HUES48 (cell line): ENCODE measurements at regions not wholly inside any gene's neighbourhood (a gene's known extent, or its start where the extent isn't known, plus 50 kb on each side); places are given as distances from the start of the nearest gene placed in this dataset.
"Not testable (repeated sequence)": the region's sequence is repeated elsewhere in the genome, so short reads cannot be mapped to it uniquely, and the experiment has no call there.

Source experiments
- H3K27ac ChIP-seq: one replicate; pipeline ENCODE4 v1.7.0; 2013; ENCODE audit warnings: low read depth, low read length, inconsistent platforms
- H3K27me3 ChIP-seq: 2 replicates; pipeline ENCODE4 v1.6.1; 2013; ENCODE audit warnings: mild to moderate bottlenecking, low read length; ENCODE audit not compliant: control insufficient read depth, insufficient read depth
- H3K36me3 ChIP-seq: 2 replicates; pipeline ENCODE4 v1.6.1; 2013; ENCODE audit warnings: low read length; ENCODE audit not compliant: control insufficient read depth, insufficient read depth
- H3K4me1 ChIP-seq: 2 replicates; pipeline ENCODE4 v1.6.1; 2013; ENCODE audit warnings: mild to moderate bottlenecking, low read length; ENCODE audit not compliant: control insufficient read depth, insufficient read depth
- H3K4me3 ChIP-seq: 2 replicates; pipeline ENCODE4 v1.5.1; 2013; ENCODE audit warnings: mild to moderate bottlenecking, low read depth, low read length
- H3K9ac ChIP-seq: 2 replicates; pipeline ENCODE4 v1.6.1; 2013; ENCODE audit warnings: mild to moderate bottlenecking, low read depth, low read length, moderate library complexity
- H3K9me3 ChIP-seq: 2 replicates; pipeline ENCODE4 v1.6.1; 2013; ENCODE audit warnings: low read length; ENCODE audit not compliant: control insufficient read depth, insufficient read depth

GRCh38 chr22:47615051-47615450 is 852.6 kb downstream of the TBC1D22A start:
- Histone ChIP-seq H3K27ac (no peak overlapping the region), H3K36me3 (no peaks in the 10 kb centered on the region), H3K9me3 (peaks cover 23% of the 10 kb centered on the region; the same call in 1 of the 2 replicates), H3K4me3 (no peak overlapping the region), H3K27me3 (no peaks in the 10 kb centered on the region), H3K9ac (no peak overlapping the region), H3K4me1 (no peaks in the 10 kb centered on the region)

- Histone ChIP-seq H3K36me3 (no peaks in the 10 kb centered on the region), H3K4me1 (no peaks in the 10 kb centered on the region), H3K9ac (no peak overlapping the region), H3K9me3 (peaks cover 27% of the 10 kb centered on the region; the same call in 1 of the 2 replicates), H3K27ac (no peak overlapping the region), H3K4me3 (no peak overlapping the region), H3K27me3 (no peaks in the 10 kb centered on the region)
Observed at GRCh38 chr22:47613606-47614350, 851.3 kb downstream of the TBC1D22A start.

DNA sequence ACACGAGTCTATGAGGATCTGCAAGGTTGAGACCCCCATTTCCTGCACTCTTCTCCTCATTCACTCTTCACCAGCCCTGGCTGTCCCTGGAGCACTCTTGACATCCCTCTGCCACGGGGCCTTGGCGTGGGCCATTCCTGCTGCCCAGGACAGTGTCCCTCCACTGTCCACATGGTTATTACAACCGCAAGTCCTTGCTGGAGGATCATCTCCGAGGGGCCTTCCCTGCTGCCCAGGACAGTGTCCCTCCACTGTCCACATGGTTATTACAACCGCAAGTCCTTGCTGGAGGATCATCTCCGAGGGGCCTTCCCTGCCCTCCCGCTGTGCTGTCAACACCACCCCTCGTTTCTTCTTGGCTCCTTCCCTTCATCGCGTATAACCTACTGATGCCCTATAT is 850.7 kb downstream of the TBC1D22A start:
- H3K27me3 ChIP-seq, result not testable (repeated sequence)
- H3K9me3 ChIP-seq, result peaks cover 32% of the 10 kb centered on the region; the same call in 1 of the 2 replicates

DNA sequence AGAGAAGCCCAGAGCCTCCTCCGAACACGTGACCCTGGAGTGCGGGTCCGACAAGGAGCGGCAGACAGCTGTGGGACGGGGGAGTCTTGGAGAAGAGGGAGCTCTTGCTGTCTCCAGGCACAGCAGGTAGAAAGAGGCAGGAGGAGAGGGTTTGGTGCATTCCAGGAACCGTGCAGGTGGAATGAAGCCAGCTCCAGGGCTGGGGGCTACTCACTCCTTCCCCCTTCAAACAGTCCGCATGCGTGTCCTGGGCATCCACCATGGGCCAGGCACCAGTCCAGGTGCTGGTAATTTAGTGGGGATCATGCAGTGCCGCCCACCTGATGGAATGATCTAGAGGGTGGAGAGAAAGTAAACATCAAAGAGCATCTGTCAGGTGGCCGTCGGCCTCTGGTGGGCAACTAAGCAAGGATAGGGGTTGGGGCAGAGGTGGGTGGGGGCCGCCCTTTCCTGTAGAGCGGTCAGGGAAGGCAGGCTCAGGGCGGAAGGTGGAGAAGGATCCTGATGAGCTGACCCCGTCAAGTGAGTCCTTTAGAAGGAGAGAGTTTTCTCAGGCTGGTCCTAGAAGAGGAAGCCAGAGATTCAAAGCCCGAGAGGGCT is 850.0 kb downstream of the TBC1D22A start:
- H3K4me3 ChIP-seq, result no peak overlapping the region
- peaks cover 32% of the 10 kb centered on the region for H3K9me3 ChIP-seq
- H3K27ac ChIP-seq, result no peak overlapping the region
- no peaks in the 10 kb centered on the region for H3K4me1 ChIP-seq
- H3K9ac ChIP-seq, result no peak overlapping the region
- no peaks in the 10 kb centered on the region for H3K27me3 ChIP-seq
- no peaks in the 10 kb centered on the region for H3K36me3 ChIP-seq

More for the DNA sequence above, 850.7 kb downstream of the TBC1D22A start:
- H3K9ac ChIP-seq, H3K36me3 ChIP-seq, H3K4me3 ChIP-seq, H3K4me1 ChIP-seq, H3K27ac ChIP-seq: not testable (repeated sequence)

DNA sequence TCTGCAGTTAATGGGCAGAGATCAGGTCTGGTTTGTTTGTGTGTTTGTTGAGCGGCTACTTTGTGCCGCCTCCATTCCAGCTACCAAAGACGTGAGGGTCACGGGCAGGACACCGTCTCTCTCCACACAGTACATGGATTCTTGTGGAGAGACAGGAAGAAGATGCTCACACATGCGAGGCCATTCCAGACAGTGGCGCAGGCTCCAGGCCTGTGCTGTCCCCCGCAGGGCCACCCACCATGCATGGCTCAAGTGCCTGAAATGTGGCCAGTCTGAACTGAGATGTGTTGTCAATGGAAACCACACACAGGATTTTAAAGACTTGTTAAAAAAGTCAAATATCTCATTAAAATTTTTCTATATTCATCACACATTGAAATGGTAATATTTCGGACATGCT is 848.3 kb downstream of the TBC1D22A start:
- H3K4me1 ChIP-seq, result no peaks in the 10 kb centered on the region
- H3K36me3 ChIP-seq, result no peaks in the 10 kb centered on the region
- H3K27me3 ChIP-seq, result no peaks in the 10 kb centered on the region
- H3K9ac ChIP-seq, result no peak overlapping the region
- no peak overlapping the region for H3K27ac ChIP-seq
- no peak overlapping the region for H3K4me3 ChIP-seq
- peaks cover 39% of the 10 kb centered on the region for H3K9me3 ChIP-seq

GRCh38 chr22:47610281-47610680 is 847.8 kb downstream of the TBC1D22A start:
- Histone ChIP-seq H3K27ac (no peak overlapping the region), H3K4me1 (no peaks in the 10 kb centered on the region), H3K27me3 (no peaks in the 10 kb centered on the region), H3K9ac (no peak overlapping the region), H3K9me3 (peaks cover 41% of the 10 kb centered on the region), H3K36me3 (no peaks in the 10 kb centered on the region), H3K4me3 (no peak overlapping the region)

- no peak overlapping the region for H3K4me3 ChIP-seq
- no peak overlapping the region for H3K27ac ChIP-seq
- no peaks in the 10 kb centered on the region for H3K27me3 ChIP-seq
- H3K4me1 ChIP-seq, result no peaks in the 10 kb centered on the region
- no peaks in the 10 kb centered on the region for H3K36me3 ChIP-seq
- H3K9ac ChIP-seq, result no peak overlapping the region
- H3K9me3 ChIP-seq, result peaks cover 41% of the 10 kb centered on the region
Observed at GRCh38 chr22:47609653-47610052, 847.2 kb downstream of the TBC1D22A start.

- no peaks in the 10 kb centered on the region for H3K36me3 ChIP-seq
- H3K27ac ChIP-seq, result no peak overlapping the region
- H3K4me3 ChIP-seq, result no peak overlapping the region
- no peaks in the 10 kb centered on the region for H3K27me3 ChIP-seq
- H3K9me3 ChIP-seq, result peaks cover 53% of the 10 kb centered on the region
- no peak overlapping the region for H3K9ac ChIP-seq
- H3K4me1 ChIP-seq, result no peaks in the 10 kb centered on the region
Observed at GRCh38 chr22:47608421-47608820, 846.0 kb downstream of the TBC1D22A start.

DNA sequence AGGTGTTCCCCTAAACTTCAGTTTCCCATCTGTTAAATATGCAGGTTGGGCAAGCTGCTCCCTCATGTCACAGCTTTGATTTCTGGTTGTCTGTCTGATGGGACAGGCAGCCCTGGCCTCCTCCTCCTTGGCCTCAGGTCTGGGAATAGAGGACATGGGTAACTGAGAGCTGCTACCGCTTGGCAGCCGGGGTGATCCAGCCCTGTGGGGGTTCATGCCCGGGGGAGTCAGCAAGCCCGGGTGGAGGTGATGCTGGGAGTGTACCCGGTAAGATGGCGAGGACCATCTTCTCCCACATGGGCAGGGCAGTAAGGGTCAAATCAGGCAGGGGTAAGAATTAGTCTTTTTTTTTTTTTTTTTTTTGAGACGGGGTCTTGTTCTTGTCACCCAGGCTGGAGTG is 845.0 kb downstream of the TBC1D22A start:
- Histone ChIP-seq H3K9ac (no peak overlapping the region), H3K4me3 (no peak overlapping the region), H3K27ac (no peak overlapping the region), H3K9me3 (peaks cover 59% of the 10 kb centered on the region), H3K27me3 (no peaks in the 10 kb centered on the region), H3K36me3 (no peaks in the 10 kb centered on the region), H3K4me1 (no peaks in the 10 kb centered on the region)

GRCh38 chr22:47606426-47606825 is 844.0 kb downstream of the TBC1D22A start:
- Histone ChIP-seq H3K4me3 (no peak overlapping the region), H3K36me3 (no peaks in the 10 kb centered on the region), H3K4me1 (no peaks in the 10 kb centered on the region), H3K27me3 (no peaks in the 10 kb centered on the region), H3K9ac (no peak overlapping the region), H3K9me3 (peaks cover 63% of the 10 kb centered on the region), H3K27ac (no peak overlapping the region)

DNA sequence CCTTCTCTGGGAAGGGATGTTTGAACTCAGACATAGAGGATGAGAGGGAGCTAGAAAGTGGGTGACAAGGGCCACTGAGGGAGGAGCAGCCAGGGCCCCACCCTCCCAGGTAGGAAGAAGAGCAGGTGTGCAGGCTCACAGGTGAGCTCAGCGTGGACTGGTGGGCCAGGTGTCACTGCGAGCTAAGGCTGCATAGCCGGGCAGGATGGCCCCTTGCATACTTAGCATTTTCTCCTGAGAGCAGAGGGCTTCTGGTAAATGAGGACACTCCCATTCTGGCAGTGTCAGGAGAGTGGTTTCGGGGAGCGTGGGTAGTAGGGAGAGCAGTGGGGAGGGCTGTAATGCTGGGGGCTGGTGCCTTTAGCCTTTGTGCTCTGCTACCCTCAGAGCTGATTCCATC is 843.4 kb downstream of the TBC1D22A start:
- Histone ChIP-seq H3K4me1 (no peaks in the 10 kb centered on the region), H3K4me3 (no peak overlapping the region), H3K9ac (no peak overlapping the region), H3K27ac (no peak overlapping the region), H3K27me3 (no peaks in the 10 kb centered on the region), H3K36me3 (no peaks in the 10 kb centered on the region), H3K9me3 (peaks cover 66% of the 10 kb centered on the region)
